SK-N-SH treated with all-trans-retinoic acid at 6 μM for 48 hours (cell line): ENCODE measurements at regions not wholly inside any gene's neighbourhood (a gene's known extent, or its start where the extent isn't known, plus 50 kb on each side); places are given as distances from the start of the nearest gene placed in this dataset.

Experiments used
- ATAC-seq: fragments of 200-7000 bp; cut with Tn5 transposase; 3 replicates; pipeline ENCODE4 v1.9.1; 2020; ENCODE audit warnings: mild to moderate bottlenecking, moderate library complexity
- CSDC2 ChIP-seq: fragments of 250-450 bp; sonication (Bioruptor Pico); IDR thresholded peaks from 2 replicates; pipeline ENCODE4 v1.5.0; 2020; ENCODE audit warnings: mild to moderate bottlenecking, moderate library complexity
- CSRNP3 ChIP-seq: fragments of 250-450 bp; sonication (Bioruptor Pico); IDR thresholded peaks from 2 replicates; pipeline ENCODE4 v1.5.1; 2021; ENCODE audit warnings: mild to moderate bottlenecking, moderate library complexity
- ESRRG ChIP-seq: fragments of 250-450 bp; sonication (Bioruptor Pico); IDR thresholded peaks from 2 replicates; pipeline ENCODE4 v1.6.1; 2021; ENCODE audit warnings: mild to moderate bottlenecking
- GLIS3 ChIP-seq: fragments of 250-450 bp; sonication (Bioruptor Pico); IDR thresholded peaks from 2 replicates; pipeline ENCODE4 v1.5.0; 2020; ENCODE audit warnings: mild to moderate bottlenecking, moderate library complexity
- ISL1 ChIP-seq: fragments of 250-450 bp; sonication (Bioruptor Pico); IDR thresholded peaks from 2 replicates; pipeline ENCODE4 v2.1.2; 2022; ENCODE audit warnings: mild to moderate bottlenecking, moderate library complexity
- OSR1 ChIP-seq: fragments of 250-450 bp; sonication (Bioruptor Pico); IDR thresholded peaks from 2 replicates; pipeline ENCODE4 v1.8.0; 2022; ENCODE audit warnings: moderate library complexity, mild to moderate bottlenecking, inconsistent platforms
- PATZ1 ChIP-seq: fragments of 250-450 bp; sonication (Bioruptor Pico); IDR thresholded peaks from 2 replicates; pipeline ENCODE4 v1.8.0; 2020; ENCODE audit warnings: mild to moderate bottlenecking, moderate library complexity, borderline replicate concordance
- POU6F1 ChIP-seq: fragments of 250-450 bp; sonication (Bioruptor Pico); IDR thresholded peaks from 2 replicates; pipeline ENCODE4 v1.8.0; 2021; ENCODE audit warnings: low read depth, mild to moderate bottlenecking, moderate library complexity, borderline replicate concordance
- PPARA ChIP-seq: fragments of 250-450 bp; sonication (Bioruptor Pico); IDR thresholded peaks from 2 replicates; pipeline ENCODE4 v1.5.0; 2020; ENCODE audit warnings: mild to moderate bottlenecking, borderline replicate concordance
- RARB ChIP-seq: fragments of 250-450 bp; sonication (Bioruptor Pico); IDR thresholded peaks from 2 replicates; pipeline ENCODE4 v1.8.0; 2021; ENCODE audit warnings: mild to moderate bottlenecking, moderate library complexity
- SNAI2 ChIP-seq: fragments of 250-450 bp; sonication (Bioruptor Pico); IDR thresholded peaks from 2 replicates; pipeline ENCODE4 v1.5.0; 2020; ENCODE audit warnings: mild to moderate bottlenecking, moderate library complexity
- TCF4 ChIP-seq: fragments of 250-450 bp; sonication (Bioruptor Pico); IDR thresholded peaks from 2 replicates; pipeline ENCODE4 v1.8.0; 2021; ENCODE audit warnings: mild to moderate bottlenecking, moderate library complexity, borderline replicate concordance
- TOX ChIP-seq: fragments of 250-450 bp; sonication (Bioruptor Pico); IDR thresholded peaks from 2 replicates; pipeline ENCODE4 v1.8.0; 2021; ENCODE audit warnings: mild to moderate bottlenecking, moderate library complexity, borderline replicate concordance
- ZC3H10 ChIP-seq: fragments of 250-450 bp; sonication (Bioruptor Pico); IDR thresholded peaks from 2 replicates; pipeline ENCODE4 v1.5.1; 2021; ENCODE audit warnings: mild to moderate bottlenecking, moderate library complexity
- ZFP3 ChIP-seq: fragments of 250-450 bp; sonication (Bioruptor Pico); IDR thresholded peaks from 2 replicates; pipeline ENCODE4 v1.5.0; 2020; ENCODE audit warnings: mild to moderate bottlenecking, moderate library complexity
- ZFP30 ChIP-seq: fragments of 450-650 bp; formaldehyde crosslinking; IDR thresholded peaks from 2 replicates; pipeline ENCODE4 v1.5.0; 2022; ENCODE audit warnings: mild to moderate bottlenecking, moderate library complexity
- ZNF565 ChIP-seq: fragments of 450-650 bp; formaldehyde crosslinking; conservative IDR thresholded peaks from 2 replicates; pipeline ENCODE4 v1.5.0; 2020; ENCODE audit warnings: low read depth, mild to moderate bottlenecking, moderate library complexity
- ZNF70 ChIP-seq: fragments of 450-650 bp; formaldehyde crosslinking; IDR thresholded peaks from 2 replicates; pipeline ENCODE4 v1.5.0; 2020; ENCODE audit warnings: mild to moderate bottlenecking, moderate library complexity
- ZNF8 ChIP-seq: fragments of 450-650 bp; formaldehyde crosslinking; IDR thresholded peaks from 2 replicates; pipeline ENCODE4 v1.5.0; 2020; ENCODE audit warnings: mild to moderate bottlenecking, moderate library complexity

GRCh38 chr1:65626003-65626402 is 166.7 kb upstream of the PDE4B start:
- TF ChIP-seq ISL1 (CRISPR knock-in tag) = no peak
- no peak for TF ChIP-seq RARB (CRISPR knock-in tag)
- no peak for TF ChIP-seq TOX (CRISPR knock-in tag)
- no peak for TF ChIP-seq OSR1 (CRISPR knock-in tag)
- no peak for TF ChIP-seq ZNF70 (CRISPR knock-in tag)
- TF ChIP-seq ZNF565 (CRISPR knock-in tag) = no peak
- TF ChIP-seq CSDC2 (CRISPR knock-in tag) = no peak
- no peak for TF ChIP-seq TCF4
- TF ChIP-seq ZC3H10 = no peak
- no peak for TF ChIP-seq SNAI2
- TF ChIP-seq GLIS3 (CRISPR knock-in tag) = no peak
- no peak for TF ChIP-seq PPARA (CRISPR knock-in tag)
- TF ChIP-seq ZNF8 (CRISPR knock-in tag) = no peak
- TF ChIP-seq ZFP3 (CRISPR knock-in tag) = no peak
- no peak for TF ChIP-seq CSRNP3 (CRISPR knock-in tag)
- TF ChIP-seq ESRRG (CRISPR knock-in tag) = no peak
- TF ChIP-seq ZFP30 (CRISPR knock-in tag) = no peak

GRCh38 chr1:65629788-65630187 is 162.9 kb upstream of the PDE4B start:
- ATAC-seq = no peak

More at GRCh38 chr1:65626003-65626402, 166.7 kb upstream of the PDE4B start:
- no peak for ATAC-seq

More at GRCh38 chr1:65629788-65630187, 162.9 kb upstream of the PDE4B start:
- TF ChIP-seq RARB (CRISPR knock-in tag) = no peak
- no peak for TF ChIP-seq CSRNP3 (CRISPR knock-in tag)
- no peak for TF ChIP-seq TOX (CRISPR knock-in tag)
- TF ChIP-seq PATZ1 (CRISPR knock-in tag) = no peak
- no peak for TF ChIP-seq ZNF565 (CRISPR knock-in tag)
- no peak for TF ChIP-seq ZC3H10
- TF ChIP-seq ZFP3 (CRISPR knock-in tag) = no peak
- no peak for TF ChIP-seq ZFP30 (CRISPR knock-in tag)
- TF ChIP-seq ESRRG (CRISPR knock-in tag) = no peak
- TF ChIP-seq SNAI2 = no peak
- no peak for TF ChIP-seq POU6F1 (CRISPR knock-in tag)
- no peak for TF ChIP-seq CSDC2 (CRISPR knock-in tag)
